Endodermal cell (in vitro differentiated cells): ENCODE measurements at regions not wholly inside any gene's neighbourhood (a gene's known extent, or its start where the extent isn't known, plus 50 kb on each side); places are given as distances from the start of the nearest gene placed in this dataset.

Experiments
- DNase-seq: peaks from one replicate; pipeline ENCODE4 v3.0.0-alpha.2; 2017
- H3K27ac ChIP-seq: 2 replicates; pipeline ENCODE4 v1.5.1; 2013; ENCODE audit warnings: mild to moderate bottlenecking, low read depth, low read length, moderate library complexity
- H3K27me3 ChIP-seq: 2 replicates; pipeline ENCODE4 v1.6.1; 2013; ENCODE audit warnings: mild to moderate bottlenecking, low read length, moderate library complexity; ENCODE audit not compliant: insufficient read depth, control insufficient read depth, poor library complexity, severe bottlenecking
- H3K36me3 ChIP-seq: 2 replicates; pipeline ENCODE4 v1.7.0; 2013; ENCODE audit warnings: mild to moderate bottlenecking, low read length, moderate library complexity; ENCODE audit not compliant: control insufficient read depth, insufficient read depth
- H3K4me1 ChIP-seq: one replicate; pipeline ENCODE4 v1.7.0; 2013; ENCODE audit warnings: low read length; ENCODE audit not compliant: control insufficient read depth, insufficient read depth
- H3K4me3 ChIP-seq: 2 replicates; pipeline ENCODE4 v1.5.1; 2013; ENCODE audit warnings: mild to moderate bottlenecking, low read length, moderate library complexity
- H3K9ac ChIP-seq: 2 replicates; pipeline ENCODE4 v1.6.1; 2013; ENCODE audit warnings: mild to moderate bottlenecking, low read length, moderate library complexity; ENCODE audit not compliant: poor library complexity, severe bottlenecking; ENCODE audit errors: extremely low read depth
- H3K9me3 ChIP-seq: 2 replicates; pipeline ENCODE4 v1.6.1; 2013; ENCODE audit warnings: mild to moderate bottlenecking, low read length, moderate library complexity; ENCODE audit not compliant: control insufficient read depth
- H3K27ac Mint-ChIP-seq: 2 replicates; pipeline ENCODE4 v1.8.0; 2020; ENCODE audit warnings: mixed read lengths
- H3K27me3 Mint-ChIP-seq: 2 replicates; pipeline ENCODE4 v1.8.0; 2021; ENCODE audit warnings: mild to moderate bottlenecking, mixed read lengths; ENCODE audit not compliant: insufficient read depth
- H3K36me3 Mint-ChIP-seq: 2 replicates; pipeline ENCODE4 v1.8.0; 2020; ENCODE audit warnings: low read depth, mixed read lengths
- H3K4me1 Mint-ChIP-seq: 2 replicates; pipeline ENCODE4 v1.8.0; 2020; ENCODE audit warnings: mixed read lengths
- H3K4me3 Mint-ChIP-seq: 2 replicates; pipeline ENCODE4 v1.8.0; 2020; ENCODE audit warnings: mild to moderate bottlenecking, moderate library complexity, mixed read lengths
- H3K9me3 Mint-ChIP-seq: 2 replicates; pipeline ENCODE4 v1.8.0; 2020; ENCODE audit warnings: mild to moderate bottlenecking, mixed read lengths
- WGBS, 2 experiments: methylation state at CpG; one replicate each; pipeline versions ENCODE4 v1.1.5 to v1.1.7; 2013; ENCODE audit warnings: missing lambda C conversion rate in 2 of 2, mixed read lengths in 1 of 2; ENCODE audit not compliant: insufficient coverage in 1 of 2, insufficient read length in 1 of 2; 5-methylcytosine and 5-hydroxymethylcytosine counted together
- TF ChIP-seq, protein P1 (sequence below): fragments of 200-600 bp; sonication (generic); conservative IDR thresholded peaks from 2 replicates; pipeline ENCODE4 v1.5.0; 2021; ENCODE audit warnings: antibody characterized with exemption, mild to moderate bottlenecking

DNA sequence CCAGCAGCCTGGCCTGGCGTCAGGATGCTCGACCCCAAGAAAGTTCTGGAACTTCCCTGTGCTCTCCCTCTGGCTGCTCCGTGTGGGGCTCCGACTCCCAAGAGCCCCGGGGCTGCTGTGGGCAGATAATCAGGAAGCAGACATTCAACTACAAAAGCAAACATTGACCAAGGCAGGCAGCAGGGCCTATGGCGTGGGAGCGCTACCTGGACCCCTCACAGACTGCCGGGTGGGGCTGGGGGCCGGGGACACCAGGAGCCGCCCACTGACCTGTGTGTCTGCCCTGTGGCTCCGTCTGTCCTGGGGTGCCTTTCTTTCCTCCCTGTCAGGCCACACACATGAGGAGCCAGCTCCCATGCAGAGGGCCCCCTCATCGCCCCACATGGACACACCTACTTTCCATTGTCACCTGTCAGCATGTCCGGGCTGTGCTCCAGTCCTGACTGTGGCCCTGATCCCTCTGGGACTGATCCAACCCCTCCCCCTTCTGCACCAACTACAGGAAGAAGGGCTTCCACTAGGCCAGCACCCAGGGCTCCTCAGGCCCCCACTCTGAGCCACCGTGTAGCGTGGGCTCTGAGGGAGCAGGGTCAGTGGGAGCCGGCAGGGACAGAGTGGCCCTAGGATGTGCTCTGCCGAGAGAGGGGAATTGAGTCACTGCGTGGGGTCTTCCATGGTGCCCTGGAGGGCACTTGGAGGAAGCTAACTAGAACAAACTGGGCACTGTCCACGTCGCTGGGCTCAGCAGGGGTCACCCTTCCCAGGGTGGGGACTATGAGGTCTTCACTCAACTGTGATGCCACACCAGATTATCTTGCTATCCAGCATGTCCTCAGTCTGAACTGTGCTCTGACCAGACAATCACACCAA is 215.4 kb upstream of the C14orf180 start:
- H3K27ac Mint-ChIP-seq, result no peak overlapping the region
- H3K27me3 Mint-ChIP-seq, result no peaks in the 10 kb centered on the region
- H3K36me3 Mint-ChIP-seq, result no peaks in the 10 kb centered on the region
- 90 to 94% methylated on average over 13 to 20 of the region's 20 CpGs for WGBS, 2 experiments
- DNase-seq, result no peak
- Histone ChIP-seq H3K27ac (no peak overlapping the region), H3K4me1 (no peaks in the 10 kb centered on the region), H3K27me3 (no peaks in the 10 kb centered on the region), H3K4me3 (no peak overlapping the region), H3K9me3 (no peaks in the 10 kb centered on the region), H3K9ac (no peak overlapping the region), H3K36me3 (no peaks in the 10 kb centered on the region)
- no peaks in the 10 kb centered on the region for H3K9me3 Mint-ChIP-seq
- no peaks in the 10 kb centered on the region for H3K4me1 Mint-ChIP-seq
- TF ChIP-seq, protein P1, sequence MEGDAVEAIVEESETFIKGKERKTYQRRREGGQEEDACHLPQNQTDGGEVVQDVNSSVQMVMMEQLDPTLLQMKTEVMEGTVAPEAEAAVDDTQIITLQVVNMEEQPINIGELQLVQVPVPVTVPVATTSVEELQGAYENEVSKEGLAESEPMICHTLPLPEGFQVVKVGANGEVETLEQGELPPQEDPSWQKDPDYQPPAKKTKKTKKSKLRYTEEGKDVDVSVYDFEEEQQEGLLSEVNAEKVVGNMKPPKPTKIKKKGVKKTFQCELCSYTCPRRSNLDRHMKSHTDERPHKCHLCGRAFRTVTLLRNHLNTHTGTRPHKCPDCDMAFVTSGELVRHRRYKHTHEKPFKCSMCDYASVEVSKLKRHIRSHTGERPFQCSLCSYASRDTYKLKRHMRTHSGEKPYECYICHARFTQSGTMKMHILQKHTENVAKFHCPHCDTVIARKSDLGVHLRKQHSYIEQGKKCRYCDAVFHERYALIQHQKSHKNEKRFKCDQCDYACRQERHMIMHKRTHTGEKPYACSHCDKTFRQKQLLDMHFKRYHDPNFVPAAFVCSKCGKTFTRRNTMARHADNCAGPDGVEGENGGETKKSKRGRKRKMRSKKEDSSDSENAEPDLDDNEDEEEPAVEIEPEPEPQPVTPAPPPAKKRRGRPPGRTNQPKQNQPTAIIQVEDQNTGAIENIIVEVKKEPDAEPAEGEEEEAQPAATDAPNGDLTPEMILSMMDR, result no peak
- H3K4me3 Mint-ChIP-seq, result no peak overlapping the region

GRCh38 chr14:104364830-104365229 is 214.7 kb upstream of the C14orf180 start:
- H3K27ac ChIP-seq, result no peak overlapping the region
- H3K27me3 ChIP-seq, result no peaks in the 10 kb centered on the region
- TF ChIP-seq, protein P1, result no peak
- Mint-ChIP-seq H3K27ac (no peak overlapping the region), H3K27me3 (no peaks in the 10 kb centered on the region), H3K36me3 (no peaks in the 10 kb centered on the region), H3K4me3 (no peak overlapping the region), H3K4me1 (no peaks in the 10 kb centered on the region), H3K9me3 (no peaks in the 10 kb centered on the region)
- DNase-seq, result no peak
- H3K4me3 ChIP-seq, result no peak overlapping the region
- no peaks in the 10 kb centered on the region for H3K4me1 ChIP-seq
- H3K9ac ChIP-seq, result no peak overlapping the region
- WGBS, 2 experiments, result 90 to 93% methylated on average over 4 to 10 of the region's 10 CpGs
- no peaks in the 10 kb centered on the region for H3K9me3 ChIP-seq
- H3K36me3 ChIP-seq, result no peaks in the 10 kb centered on the region

- no peak overlapping the region for H3K27ac Mint-ChIP-seq
- Histone ChIP-seq H3K9ac (no peak overlapping the region), H3K9me3 (no peaks in the 10 kb centered on the region), H3K4me3 (no peak overlapping the region), H3K4me1 (no peaks in the 10 kb centered on the region), H3K27me3 (no peaks in the 10 kb centered on the region), H3K36me3 (no peaks in the 10 kb centered on the region), H3K27ac (no peak overlapping the region)
- no peaks in the 10 kb centered on the region for H3K4me1 Mint-ChIP-seq
- 89 to 95% methylated on average over 9 to 15 of the region's 16 CpGs for WGBS, 2 experiments
- no peak for DNase-seq
- H3K4me3 Mint-ChIP-seq, result no peak overlapping the region
- no peaks in the 10 kb centered on the region for H3K27me3 Mint-ChIP-seq
- TF ChIP-seq, protein P1, result no peak
- H3K9me3 Mint-ChIP-seq, result no peaks in the 10 kb centered on the region
- H3K36me3 Mint-ChIP-seq, result no peaks in the 10 kb centered on the region
Measured at GRCh38 chr14:104366931-104367865, 212.4 kb upstream of the C14orf180 start.
